HG03342 (cell line): ENCODE measurements at regions not wholly inside any gene's neighbourhood (a gene's known extent, or its start where the extent isn't known, plus 50 kb on each side); places are given as distances from the start of the nearest gene placed in this dataset.
"Not testable (repeated sequence)": the region's sequence is repeated elsewhere in the genome, so short reads cannot be mapped to it uniquely, and the experiment has no call there.

Source experiments
- ATAC-seq: cut with Tn5 transposase; IDR thresholded peaks from one replicate; pipeline ENCODE4 v1.9.1; 2021; ENCODE audit warnings: mild to moderate bottlenecking, moderate library complexity; ENCODE audit not compliant: unreplicated experiment

DNA sequence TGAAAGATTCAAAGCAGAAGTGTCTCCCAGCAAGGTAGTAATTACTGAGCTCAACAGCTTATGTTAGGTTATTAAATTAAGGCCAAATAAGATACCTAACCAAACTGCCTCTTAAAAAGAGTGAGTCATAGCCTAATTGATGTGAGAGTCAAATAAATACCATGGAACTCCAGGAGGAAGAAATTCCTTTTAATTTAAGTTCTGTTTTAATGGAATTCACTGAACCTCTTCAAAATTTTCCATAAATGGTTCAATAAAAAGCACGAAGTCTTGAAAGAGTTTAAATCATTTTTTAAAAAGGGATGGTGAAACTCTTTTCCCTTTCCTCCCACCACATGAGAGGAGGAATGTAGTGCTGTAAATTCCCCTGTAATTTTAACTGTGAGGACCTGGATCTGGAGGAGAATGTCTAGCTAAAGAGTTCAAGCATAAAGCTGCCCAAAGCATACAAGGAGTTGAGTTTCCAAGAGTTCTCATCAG, 180.8 kb upstream of the MMADHC start:
- ATAC-seq = no peak

DNA sequence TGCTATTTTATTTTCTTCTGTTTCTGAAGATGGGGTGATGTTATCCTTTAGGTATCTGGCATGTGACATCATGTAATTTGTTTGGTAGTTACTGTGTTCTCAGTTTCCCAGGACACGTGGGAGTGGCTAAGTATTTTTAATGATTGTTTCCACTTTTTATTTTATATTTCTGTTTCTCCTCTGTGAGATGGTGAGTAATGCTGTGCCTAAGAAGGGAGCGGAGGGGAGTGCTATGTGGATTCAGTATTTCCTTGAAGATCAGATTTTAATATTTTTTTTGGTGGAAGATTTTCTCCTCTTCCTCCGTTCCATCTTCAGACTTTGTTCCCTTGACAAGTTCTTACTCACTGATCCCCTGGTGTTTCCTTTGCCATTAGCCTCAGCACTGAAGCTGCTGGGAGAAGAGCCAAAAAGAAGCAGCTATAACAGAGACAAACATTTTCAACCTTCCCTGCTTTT, 180.0 kb upstream of the MMADHC start:
- ATAC-seq = no peak

DNA sequence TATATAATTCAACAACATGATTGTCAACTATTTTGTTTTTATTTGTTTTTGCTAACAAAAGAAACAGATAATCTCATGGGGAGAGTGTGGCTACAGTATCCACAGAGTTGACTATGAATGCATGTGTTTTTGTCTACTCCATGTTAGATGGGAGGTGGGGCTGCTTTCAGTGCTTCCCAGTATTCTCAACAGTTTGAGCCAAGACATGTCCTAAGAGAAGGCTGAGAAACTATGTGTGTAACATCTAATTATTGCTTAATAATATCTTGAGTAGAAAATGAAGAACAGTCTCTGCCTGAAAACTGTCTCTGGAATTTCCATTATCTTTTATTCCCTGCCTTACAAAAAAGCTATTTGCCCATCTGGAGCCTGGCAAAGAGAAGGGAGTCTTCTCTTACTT, 178.8 kb upstream of the MMADHC start:
- no peak for ATAC-seq

DNA sequence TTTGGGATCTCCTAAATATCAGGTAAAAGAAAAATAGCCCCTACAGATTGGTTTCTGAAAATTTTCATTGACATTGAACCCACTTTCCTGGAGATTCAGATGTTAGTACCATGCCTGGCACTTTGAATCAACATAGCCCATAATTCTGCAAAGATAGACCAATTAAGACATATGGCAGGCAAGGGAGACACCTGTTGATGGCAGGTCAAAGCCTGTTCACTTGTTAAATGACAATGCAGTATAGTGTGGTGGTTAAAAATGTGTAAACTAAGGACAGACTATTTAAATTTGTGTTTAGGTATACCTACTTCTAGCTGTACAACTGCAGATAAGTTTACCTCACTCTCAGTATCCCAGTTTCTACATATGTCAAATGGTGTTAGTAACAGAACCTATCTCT, 178.1 kb upstream of the MMADHC start:
- no peak for ATAC-seq

DNA sequence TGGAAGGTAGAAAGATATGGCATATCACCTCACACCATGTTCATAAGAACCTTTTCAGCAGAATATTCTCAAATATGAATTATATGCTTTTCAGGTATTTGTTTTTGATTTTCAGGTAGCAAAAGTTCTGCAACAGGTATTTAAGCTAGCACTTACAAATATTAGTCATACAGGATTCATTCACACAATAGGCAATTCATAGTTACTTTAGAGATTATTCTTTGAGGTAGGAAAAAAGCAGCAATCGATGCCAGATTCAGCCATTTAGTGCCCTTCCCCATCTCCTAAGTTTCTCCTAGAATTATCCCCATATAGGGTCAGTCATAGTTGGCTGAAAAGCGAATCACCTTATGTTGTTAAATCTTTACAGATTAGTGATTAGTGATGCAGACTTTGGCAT, 177.4 kb upstream of the MMADHC start:
- ATAC-seq = no peak

DNA sequence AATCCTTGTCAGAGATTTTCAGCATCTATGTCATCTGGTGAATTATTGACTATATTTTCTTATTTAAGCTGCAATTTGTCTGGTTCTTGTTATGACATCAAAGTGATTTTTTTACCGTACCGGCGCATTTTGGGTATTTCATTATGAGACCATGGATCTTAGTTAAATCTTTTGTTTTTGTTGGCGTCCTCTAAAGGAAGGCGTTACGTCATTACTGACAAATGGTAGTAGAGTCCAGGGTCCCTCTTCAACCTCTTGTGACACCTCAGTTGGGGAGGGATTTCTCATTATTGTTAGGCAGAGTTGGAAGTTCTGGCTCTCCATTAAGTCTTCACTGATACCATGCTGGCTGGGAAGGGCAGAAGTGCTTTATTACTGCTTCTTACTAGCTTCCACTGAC, 175.8 kb upstream of the MMADHC start:
- no peak for ATAC-seq

DNA sequence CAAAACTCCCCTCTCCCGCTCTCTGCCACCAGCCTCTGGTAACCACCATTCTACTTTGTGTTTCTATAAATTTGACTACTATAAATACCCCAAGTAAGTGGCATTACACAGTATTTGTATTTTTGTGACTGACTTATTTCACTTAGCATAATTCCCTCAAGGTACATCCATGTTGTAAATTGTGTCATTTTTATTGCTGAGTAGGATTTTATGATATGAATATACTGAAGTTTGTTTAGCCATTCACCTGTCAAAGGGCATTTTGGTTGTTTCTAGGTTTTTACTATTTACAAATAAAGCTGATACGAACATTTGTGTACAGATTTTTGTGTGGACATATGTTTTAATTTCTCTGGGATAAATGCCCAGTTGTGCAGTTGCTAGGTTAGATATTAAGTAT, 174.0 kb upstream of the MMADHC start:
- no peak for ATAC-seq

DNA sequence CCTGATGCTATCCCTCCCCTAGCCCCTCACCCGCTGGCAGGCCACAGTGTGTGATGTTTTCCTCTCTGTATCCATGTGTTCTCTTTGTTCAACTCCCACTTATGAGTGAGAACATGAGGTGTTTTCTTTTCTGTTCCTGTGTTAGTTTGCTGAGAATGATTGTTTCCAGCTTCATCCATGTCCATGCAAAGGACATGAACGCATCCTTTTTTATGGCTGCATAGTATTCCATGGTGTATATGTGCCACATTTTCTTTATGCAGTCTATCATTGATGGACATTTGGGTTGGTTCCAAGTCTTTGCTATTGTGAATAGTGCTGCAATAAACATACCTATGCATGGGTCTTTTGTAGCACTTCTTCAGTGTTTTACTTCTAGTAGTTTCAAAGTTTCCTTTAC, 171.8 kb upstream of the MMADHC start:
- not testable (repeated sequence) for ATAC-seq

DNA sequence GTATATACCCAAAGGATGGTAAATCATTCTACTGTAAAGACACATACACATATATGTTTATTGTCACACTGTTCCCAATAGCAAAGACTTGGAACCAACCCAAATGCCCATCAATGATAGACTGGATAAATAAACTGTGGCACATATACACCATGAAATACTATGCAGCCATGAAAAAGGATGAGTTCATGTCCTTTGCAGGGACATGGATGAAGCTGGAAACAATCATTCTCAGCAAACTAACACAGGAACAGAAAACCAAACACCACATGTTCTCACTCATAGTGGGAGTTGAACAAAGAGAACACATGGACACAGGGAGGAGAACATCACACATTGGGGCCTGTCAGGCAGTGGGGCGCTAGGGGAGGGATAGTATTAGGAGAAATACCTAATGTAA, 167.1 kb upstream of the MMADHC start:
- not testable (repeated sequence) for ATAC-seq

DNA sequence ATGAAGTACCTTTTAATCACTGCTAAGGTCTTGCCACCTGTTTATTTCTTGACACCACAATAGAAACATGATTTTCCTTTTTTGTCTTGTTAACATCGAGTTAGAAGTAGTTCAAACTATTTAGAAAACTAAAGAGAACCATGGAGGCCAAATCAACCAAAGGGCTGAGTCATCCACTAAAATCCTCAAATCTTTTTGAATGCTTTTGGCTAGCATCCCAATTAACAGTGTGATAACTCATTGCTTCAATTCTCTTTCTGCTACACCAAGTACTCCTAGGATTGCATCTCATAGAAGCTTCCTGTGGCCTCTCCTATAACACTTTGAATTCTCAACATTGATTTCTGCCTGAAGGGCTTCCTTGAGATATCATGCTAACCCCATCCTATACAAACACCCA, 159.9 kb upstream of the MMADHC start:
- ATAC-seq = no peak

DNA sequence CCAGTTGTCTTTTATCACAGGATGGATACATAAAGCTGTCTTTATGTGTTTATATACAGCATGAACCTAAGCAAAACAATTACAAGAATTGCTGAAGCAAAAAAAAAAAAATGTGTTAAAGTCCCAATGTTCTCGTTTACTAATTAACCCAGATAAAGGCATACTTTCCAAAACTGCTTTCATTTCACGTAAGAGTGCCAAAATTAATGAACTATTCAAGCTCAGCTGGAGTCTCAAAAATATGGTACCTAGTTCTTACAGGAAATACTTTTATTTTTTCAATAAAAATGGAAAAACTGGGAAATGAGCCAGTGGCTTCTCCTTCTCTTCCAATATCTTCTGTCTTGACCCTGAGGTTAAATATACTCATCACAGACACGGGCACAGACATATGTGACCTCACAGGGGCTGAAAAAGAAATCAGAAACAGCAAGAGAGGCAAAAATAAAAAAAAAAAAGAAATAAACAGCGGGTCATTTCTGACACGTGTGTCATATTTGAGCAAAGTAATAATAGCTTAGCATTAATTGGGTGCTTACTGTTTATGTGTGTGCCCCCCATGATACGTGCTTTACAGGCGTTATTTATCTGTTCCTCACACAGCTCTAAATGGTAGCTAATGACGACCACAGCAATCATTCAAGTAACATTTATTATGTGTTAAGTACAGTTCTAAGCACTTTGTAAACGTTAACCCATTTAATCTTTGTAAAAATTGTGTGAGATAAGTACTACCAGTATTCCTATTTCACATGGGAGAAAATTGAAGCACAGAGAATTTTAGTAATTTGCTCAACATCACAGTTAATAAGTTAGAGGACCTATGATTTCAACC, 158.0 kb upstream of the MMADHC start:
- no peak for ATAC-seq

DNA sequence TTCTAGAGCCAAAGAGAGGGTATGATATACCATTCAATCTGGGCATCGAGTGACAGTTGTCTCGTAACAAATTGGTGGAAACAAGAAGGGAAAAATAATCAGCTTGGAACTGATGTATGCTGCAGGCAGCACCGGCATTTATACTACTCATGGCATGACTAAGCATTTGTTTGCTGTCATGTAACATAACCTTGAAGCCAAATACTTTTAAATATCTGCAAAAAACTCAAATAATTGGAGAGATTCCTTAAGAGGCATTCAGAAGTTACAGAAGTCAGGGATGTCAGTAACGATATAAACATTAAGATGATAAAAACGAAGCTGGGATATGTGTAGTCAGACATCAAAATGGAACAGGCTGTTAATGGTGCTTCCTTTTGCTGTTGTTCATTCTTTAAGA, 157.3 kb upstream of the MMADHC start:
- no peak for ATAC-seq

DNA sequence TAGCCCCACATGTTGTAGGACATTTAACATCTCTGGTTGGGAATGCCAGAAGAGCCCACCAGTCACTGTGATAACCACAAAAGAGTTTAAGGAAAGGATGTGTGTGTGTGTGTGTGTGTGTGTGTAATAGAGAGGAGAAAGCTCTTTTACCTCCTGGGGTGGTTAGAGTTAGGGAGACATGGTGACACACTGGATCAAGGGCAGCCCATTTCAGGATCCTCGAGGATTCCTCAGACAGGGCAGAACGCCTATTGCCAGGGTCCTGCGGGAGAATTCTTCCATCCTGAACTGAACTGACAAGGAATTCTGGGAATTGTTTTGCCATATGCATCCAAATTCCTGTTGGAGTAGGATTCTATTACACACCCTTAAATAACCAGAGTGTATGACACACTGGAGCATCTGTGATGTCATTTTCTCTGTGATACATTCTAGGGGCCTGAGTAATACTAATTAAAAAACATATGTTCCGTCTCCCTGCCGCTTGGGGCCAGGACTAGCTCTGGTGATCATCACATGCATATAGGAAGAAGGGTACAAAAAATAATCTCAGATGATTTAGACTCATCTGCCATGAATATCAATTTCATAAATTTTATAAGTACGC, 156.4 kb upstream of the MMADHC start:
- ATAC-seq = no peak

DNA sequence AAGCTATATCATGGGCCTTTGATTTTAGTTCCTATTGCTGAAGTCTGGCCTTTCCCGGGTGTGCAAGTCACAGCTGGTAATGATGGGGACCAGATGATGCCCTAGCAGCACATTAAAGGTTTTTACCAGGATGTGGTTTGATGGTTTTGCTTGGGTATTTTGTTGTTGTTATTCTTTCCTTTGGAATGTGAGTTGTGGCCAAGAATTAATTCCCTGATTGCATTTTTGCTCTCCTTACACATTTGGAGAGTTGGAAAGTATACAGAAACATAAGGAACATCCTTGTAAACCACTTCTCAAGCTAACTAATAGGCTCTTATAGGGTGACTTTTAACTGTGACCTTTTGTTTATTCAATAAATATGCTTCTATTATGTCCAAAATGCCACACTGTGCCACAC, 154.1 kb upstream of the MMADHC start:
- no peak for ATAC-seq

DNA sequence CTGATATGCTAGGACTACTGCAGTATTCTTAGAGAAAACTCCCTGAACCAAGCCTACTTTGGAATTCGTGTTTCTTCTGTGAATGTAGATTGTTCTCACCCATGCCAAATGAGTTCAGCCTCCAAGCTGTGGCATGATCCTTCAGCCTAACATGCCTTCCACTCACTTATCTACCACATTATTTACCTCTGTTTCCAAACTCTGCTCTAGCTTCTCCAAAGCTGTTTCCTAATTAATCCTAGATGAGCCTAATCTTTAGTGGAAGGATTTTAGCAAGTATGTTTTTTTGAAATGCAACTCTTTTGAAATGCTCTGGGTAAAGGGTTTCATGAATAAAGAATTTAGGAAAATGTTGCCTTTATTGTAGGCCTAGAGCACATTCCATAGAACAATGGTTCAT, 152.9 kb upstream of the MMADHC start:
- ATAC-seq = no peak

DNA sequence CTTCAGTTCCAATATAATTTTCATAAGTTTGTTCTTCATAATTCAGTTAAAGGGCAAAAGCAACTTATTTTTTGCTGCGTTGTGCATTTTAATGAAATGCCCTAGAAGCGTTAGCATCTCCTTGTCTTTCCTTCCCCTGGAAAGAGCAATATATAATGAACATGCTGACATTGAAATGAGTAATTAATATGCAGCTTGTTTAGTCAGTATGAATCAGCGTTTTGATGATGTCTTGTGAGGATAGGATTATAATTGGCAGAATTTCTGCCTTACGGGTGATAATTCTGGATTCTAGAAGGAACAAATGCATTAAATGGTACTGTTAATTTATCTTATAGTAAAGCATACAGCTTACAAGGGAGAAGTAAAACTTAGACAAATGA, 152.3 kb upstream of the MMADHC start:
- ATAC-seq = no peak

DNA sequence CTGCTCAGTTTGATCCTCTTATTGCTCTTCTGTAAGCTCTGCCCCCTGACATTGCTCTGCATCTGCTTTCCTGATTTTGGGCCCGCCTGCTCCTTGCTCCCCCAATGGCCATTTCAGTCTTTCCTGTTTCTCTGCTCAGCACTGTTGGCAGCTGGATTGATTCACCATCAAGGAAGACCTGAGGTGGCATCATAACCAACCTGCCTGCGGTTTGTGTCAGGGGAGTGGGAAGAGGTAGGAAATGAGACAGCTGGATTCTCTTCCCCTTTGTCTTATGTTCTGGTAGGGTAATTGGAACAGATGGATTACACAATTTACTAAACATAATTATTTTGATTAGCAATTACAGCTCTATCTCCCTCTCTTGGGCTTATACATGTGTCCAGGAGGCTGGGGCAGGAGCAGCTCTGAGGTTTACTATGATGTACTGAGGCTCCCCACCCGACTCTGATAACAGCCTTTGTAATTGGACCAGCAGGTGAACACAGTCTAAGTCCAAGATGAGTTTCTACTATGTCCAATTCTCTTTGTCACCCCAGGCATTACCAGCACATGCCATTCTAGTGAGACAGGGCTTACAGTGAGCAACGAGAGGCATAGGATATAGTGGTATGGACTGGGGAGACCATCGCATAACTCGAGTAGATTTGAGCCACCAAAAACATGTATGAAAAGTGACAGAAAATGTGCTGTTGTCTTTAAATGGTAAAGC, 151.8 kb upstream of the MMADHC start:
- ATAC-seq = no peak

DNA sequence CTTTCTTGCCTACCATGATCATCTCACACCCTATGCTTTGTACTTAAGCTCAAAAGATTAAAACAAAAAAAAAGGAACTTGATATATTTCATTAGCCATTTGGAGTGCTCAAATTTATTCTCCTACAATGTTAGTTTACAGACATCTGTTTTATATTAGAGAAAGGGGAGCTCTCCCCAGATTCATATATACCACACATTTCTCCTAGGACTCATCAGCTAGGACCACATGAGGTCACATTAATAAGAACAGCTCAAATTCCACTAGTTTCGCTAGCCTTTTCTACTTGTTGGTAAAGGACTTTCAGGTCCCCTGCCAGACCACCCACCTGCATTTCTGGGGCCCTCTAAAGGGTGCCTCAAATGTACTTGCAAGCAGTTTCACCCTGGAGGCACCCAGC, 151.2 kb upstream of the MMADHC start:
- ATAC-seq = no peak

DNA sequence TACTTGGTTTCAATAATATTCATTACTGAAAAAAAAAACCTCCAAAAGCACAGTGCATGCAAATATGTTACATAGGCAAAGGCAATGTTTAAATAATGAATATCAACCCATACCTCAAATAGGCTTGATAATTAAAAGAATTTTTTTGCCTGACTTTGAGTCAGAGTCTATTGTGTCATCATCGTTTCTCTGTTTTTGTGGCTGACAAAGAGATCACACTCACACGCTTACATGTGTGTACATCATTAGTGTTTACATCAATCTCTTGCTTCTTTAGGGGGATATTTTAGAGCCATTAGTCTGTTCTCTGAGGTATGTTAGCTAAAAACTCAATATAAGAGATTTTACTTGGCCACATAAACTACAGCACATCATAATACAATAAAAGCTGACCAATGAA, 150.3 kb upstream of the MMADHC start:
- no peak for ATAC-seq

DNA sequence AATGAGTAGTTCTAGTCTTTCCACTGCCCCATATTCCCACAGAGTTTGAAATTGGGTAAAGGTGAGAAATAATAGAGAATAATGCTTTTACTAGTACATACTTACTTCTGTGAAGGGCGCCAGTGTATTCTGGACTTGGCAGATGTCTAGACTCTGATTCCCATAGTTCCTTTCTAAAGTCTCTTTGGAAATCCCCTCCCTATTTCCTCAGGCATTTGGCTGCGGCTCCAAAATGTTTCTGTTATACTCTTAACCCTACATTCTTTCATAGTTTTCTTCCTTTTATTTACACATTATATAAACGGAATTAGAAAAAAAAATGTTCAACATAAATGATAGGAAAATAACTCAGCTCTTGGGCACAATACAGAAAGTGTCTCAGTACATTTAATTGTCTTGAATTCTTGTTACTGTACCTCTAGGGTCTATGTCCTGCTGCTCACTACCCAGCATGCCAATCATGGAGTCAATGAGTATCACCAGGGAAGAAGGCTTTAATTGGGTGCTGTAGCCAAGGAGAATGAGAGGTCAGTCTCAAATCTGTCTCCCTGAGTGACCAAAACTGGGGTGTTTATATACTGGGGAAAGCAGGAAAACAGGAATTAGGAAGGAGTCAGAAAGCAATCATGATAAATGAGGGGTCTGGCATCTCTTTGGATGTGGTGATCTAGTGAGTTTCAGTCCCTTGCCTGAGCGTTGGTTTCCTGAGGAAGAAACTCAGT, 147.8 kb upstream of the MMADHC start:
- no peak for ATAC-seq
